Aorta (tissue), 5 donors: ENCODE measurements at regions not wholly inside any gene's neighbourhood (a gene's known extent, or its start where the extent isn't known, plus 50 kb on each side); places are given as distances from the start of the nearest gene placed in this dataset.

ENCODE experiments used
- ATAC-seq: fragments of 200-7000 bp; cut with Tn5 transposase; one replicate; pipeline ENCODE4 v1.9.1; 2022; ENCODE audit warnings: moderate library complexity; ENCODE audit not compliant: low FRiP score
- DNase-seq, 2 donors: peaks; one replicate each; pipeline ENCODE4 v3.0.0-alpha.2; 2020
- H3K27ac ChIP-seq, 2 donors: one replicate each; pipeline ENCODE4 v1.5.1; 2013; ENCODE audit warnings: low read length in 2 of 2, mild to moderate bottlenecking in 2 of 2, moderate library complexity in 2 of 2, control low read depth in 1 of 2, inconsistent platforms in 1 of 2, low read depth in 1 of 2
- H3K27me3 ChIP-seq, 2 donors: one replicate each; pipeline ENCODE4 v1.6.1; 2013; ENCODE audit warnings: control low read depth in 1 of 2, low read length in 1 of 2, mild to moderate bottlenecking in 1 of 2, moderate library complexity in 1 of 2; ENCODE audit not compliant: insufficient read depth in 2 of 2, control insufficient read depth in 1 of 2
- H3K36me3 ChIP-seq, 2 donors: one replicate each; pipeline ENCODE4 v1.6.1; 2013; ENCODE audit warnings: control low read depth in 1 of 2, low read length in 1 of 2, mild to moderate bottlenecking in 1 of 2; ENCODE audit not compliant: insufficient read depth in 2 of 2, control insufficient read depth in 1 of 2
- H3K4me1 ChIP-seq, 2 donors: one replicate each; pipeline ENCODE4 v1.6.1; 2013; ENCODE audit warnings: low read length in 2 of 2, control low read depth in 1 of 2, mild to moderate bottlenecking in 1 of 2, moderate library complexity in 1 of 2; ENCODE audit not compliant: insufficient read depth in 2 of 2, control insufficient read depth in 1 of 2
- H3K4me3 ChIP-seq, 2 donors: one replicate each; pipeline ENCODE4 v1.5.1; 2013; ENCODE audit warnings: low read length in 2 of 2, control low read depth in 1 of 2, mild to moderate bottlenecking in 1 of 2
- H3K9me3 ChIP-seq: one replicate; pipeline ENCODE4 v1.6.1; 2013; ENCODE audit warnings: mild to moderate bottlenecking, low read length; ENCODE audit not compliant: control insufficient read depth
- WGBS, 2 donors: extraction: QIAGEN DNeasy Blood & Tissue Kit; methylation state at CpG; one replicate each; pipeline ENCODE4 v1.1.7; 2013; 5-methylcytosine and 5-hydroxymethylcytosine counted together
- intact Hi-C, 2 donors: fragments of 100-400 bp; cut with DNase I; formaldehyde crosslinking; loops; one replicate each; pipeline versions ENCODE4 v1.14.2 to v1.15.0; 2022
- donor health status: healthy with polysubstance abuse.
- donor health status: Bipolar disorder and iron deficiency.
- donor health status: DM: no; HTN: no; CAD: no.
- donor health status: DM: no; HTN: no; CAD: no.
- donor health status: DM: yes; HTN: yes; CAD: no.

GRCh38 chrX:42869659-42870476 lies 91.9 kb upstream of the PPP1R2C start:
- Histone ChIP-seq H3K4me1 (no peaks in the 10 kb centered on the region), H3K4me3 (no peak overlapping the region), H3K27me3 (no peaks in the 10 kb centered on the region), H3K9me3 (no peaks in the 10 kb centered on the region), H3K27ac (no peak overlapping the region), H3K36me3 (no peaks in the 10 kb centered on the region)
- intact Hi-C loops, result no loop called here
- WGBS, 2 donors, result 72 to 82% methylated on average over 4 of the region's 4 CpGs
- ATAC-seq, result no peak
- DNase-seq, result no peak

- no peaks in the 10 kb centered on the region for H3K4me1 ChIP-seq
- DNase-seq (no peak), ATAC-seq (no peak)
- no peak overlapping the region for H3K27ac ChIP-seq
- H3K27me3 ChIP-seq, result no peaks in the 10 kb centered on the region
- no peaks in the 10 kb centered on the region for H3K9me3 ChIP-seq
- H3K4me3 ChIP-seq, result no peak overlapping the region
- intact Hi-C loops, result no loop called here
- no peaks in the 10 kb centered on the region for H3K36me3 ChIP-seq
Measured at GRCh38 chrX:42886519-42886918, 108.6 kb upstream of the PPP1R2C start.

- intact Hi-C loops, result no loop called here
- no peak for DNase-seq
- Histone ChIP-seq H3K27me3 (peaks cover 0 to 3% of the 10 kb centered on the region in 2 donors), H3K36me3 (no peaks in the 10 kb centered on the region), H3K9me3 (no peaks in the 10 kb centered on the region), H3K27ac (no peak overlapping the region), H3K4me3 (no peak overlapping the region), H3K4me1 (no peaks in the 10 kb centered on the region)
- ATAC-seq, result no peak
- WGBS, 2 donors, result 20 to 50% methylated on average over 1 of the region's 1 CpG
Measured at GRCh38 chrX:42900947-42901346, 123.0 kb upstream of the PPP1R2C start.

GRCh38 chrX:42902513-42902912 lies 124.5 kb upstream of the PPP1R2C start:
- Histone ChIP-seq H3K27ac (no peak overlapping the region), H3K27me3 (peaks cover 0 to 3% of the 10 kb centered on the region in 2 donors), H3K36me3 (no peaks in the 10 kb centered on the region), H3K4me1 (no peaks in the 10 kb centered on the region), H3K4me3 (no peak overlapping the region), H3K9me3 (no peaks in the 10 kb centered on the region)
- ATAC-seq (no peak), DNase-seq (no peak)
- intact Hi-C loops, result no loop called here

GRCh38 chrX:42920752-42921151 lies 142.8 kb upstream of the PPP1R2C start:
- intact Hi-C loops, result no loop called here
- no peaks in the 10 kb centered on the region for H3K27me3 ChIP-seq
- ATAC-seq (no peak), DNase-seq (no peak)
- no peaks in the 10 kb centered on the region for H3K36me3 ChIP-seq
- no peak overlapping the region for H3K27ac ChIP-seq
- no peaks in the 10 kb centered on the region for H3K4me1 ChIP-seq
- no peaks in the 10 kb centered on the region for H3K9me3 ChIP-seq
- no peak overlapping the region for H3K4me3 ChIP-seq
- 78 to 84% methylated on average over 3 of the region's 3 CpGs for WGBS, 2 donors

GRCh38 chrX:42930071-42930470 lies 152.1 kb upstream of the PPP1R2C start:
- Histone ChIP-seq H3K4me1 (no peaks in the 10 kb centered on the region), H3K27me3 (no peaks in the 10 kb centered on the region), H3K36me3 (no peaks in the 10 kb centered on the region), H3K27ac (no peak overlapping the region), H3K4me3 (no peak overlapping the region), H3K9me3 (no peaks in the 10 kb centered on the region)
- intact Hi-C loops, result no loop called here
- 87 to 95% methylated on average over 1 of the region's 1 CpG for WGBS, 2 donors
- DNase-seq (no peak), ATAC-seq (no peak)

- no peaks in the 10 kb centered on the region for H3K36me3 ChIP-seq
- ATAC-seq (no peak), DNase-seq (no peak)
- H3K9me3 ChIP-seq, result no peaks in the 10 kb centered on the region
- no peaks in the 10 kb centered on the region for H3K27me3 ChIP-seq
- no peak overlapping the region for H3K4me3 ChIP-seq
- no peaks in the 10 kb centered on the region for H3K4me1 ChIP-seq
- intact Hi-C loops, result no loop called here
- no peak overlapping the region for H3K27ac ChIP-seq
- 47 to 49% methylated on average over 1 of the region's 1 CpG for WGBS, 2 donors
Measured at GRCh38 chrX:42930951-42931350, 153.0 kb upstream of the PPP1R2C start.

- no peak overlapping the region for H3K4me3 ChIP-seq
- H3K27me3 ChIP-seq, result no peaks in the 10 kb centered on the region
- 45 to 82% methylated on average over 1 of the region's 1 CpG for WGBS, 2 donors
- H3K9me3 ChIP-seq, result no peaks in the 10 kb centered on the region
- DNase-seq (no peak), ATAC-seq (no peak)
- H3K36me3 ChIP-seq, result no peaks in the 10 kb centered on the region
- no peak overlapping the region for H3K27ac ChIP-seq
- no peaks in the 10 kb centered on the region for H3K4me1 ChIP-seq
- intact Hi-C loops, result no loop called here
Measured at GRCh38 chrX:42933187-42933586, 155.2 kb upstream of the PPP1R2C start.

GRCh38 chrX:42934020-42934726 lies 156.2 kb upstream of the PPP1R2C start:
- no peaks in the 10 kb centered on the region for H3K36me3 ChIP-seq
- H3K9me3 ChIP-seq, result no peaks in the 10 kb centered on the region
- no peak overlapping the region for H3K27ac ChIP-seq
- H3K27me3 ChIP-seq, result no peaks in the 10 kb centered on the region
- ATAC-seq (no peak), DNase-seq (no peak)
- H3K4me1 ChIP-seq, result no peaks in the 10 kb centered on the region
- no peak overlapping the region for H3K4me3 ChIP-seq
- intact Hi-C loops, result no loop called here
- 42 to 52% methylated on average over 5 of the region's 5 CpGs for WGBS, 2 donors
